HG03280 (cell line): ENCODE measurements at regions not wholly inside any gene's neighbourhood (a gene's known extent, or its start where the extent isn't known, plus 50 kb on each side); places are given as distances from the start of the nearest gene placed in this dataset.

Source experiments
- ATAC-seq: cut with Tn5 transposase; IDR thresholded peaks from one replicate; pipeline ENCODE4 v1.9.1; 2021; ENCODE audit warnings: mild to moderate bottlenecking, moderate library complexity; ENCODE audit not compliant: unreplicated experiment

- ATAC-seq, result no peak
Observed at GRCh38 chrX:109841869-109842579, 109.0 kb upstream of the ACSL4 start.

DNA sequence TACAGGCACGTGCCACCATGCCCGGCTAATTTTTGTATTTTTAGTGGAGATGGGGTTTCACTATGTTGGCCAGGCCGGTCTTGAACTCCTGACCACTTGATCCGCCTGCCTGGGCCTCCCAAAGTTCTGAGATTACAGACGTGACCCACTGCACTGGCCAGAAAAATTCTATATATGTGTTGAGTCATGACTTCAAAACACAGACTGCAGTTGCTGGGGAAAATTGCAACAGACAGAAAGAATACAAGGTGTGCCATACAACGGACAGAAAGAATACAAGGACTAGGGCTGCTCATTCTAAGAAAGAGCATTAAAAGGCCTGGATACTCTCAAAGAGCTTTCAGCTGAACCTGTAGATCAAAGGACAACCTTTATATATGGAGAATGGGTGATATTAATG is 109.6 kb upstream of the ACSL4 start:
- no peak for ATAC-seq

DNA sequence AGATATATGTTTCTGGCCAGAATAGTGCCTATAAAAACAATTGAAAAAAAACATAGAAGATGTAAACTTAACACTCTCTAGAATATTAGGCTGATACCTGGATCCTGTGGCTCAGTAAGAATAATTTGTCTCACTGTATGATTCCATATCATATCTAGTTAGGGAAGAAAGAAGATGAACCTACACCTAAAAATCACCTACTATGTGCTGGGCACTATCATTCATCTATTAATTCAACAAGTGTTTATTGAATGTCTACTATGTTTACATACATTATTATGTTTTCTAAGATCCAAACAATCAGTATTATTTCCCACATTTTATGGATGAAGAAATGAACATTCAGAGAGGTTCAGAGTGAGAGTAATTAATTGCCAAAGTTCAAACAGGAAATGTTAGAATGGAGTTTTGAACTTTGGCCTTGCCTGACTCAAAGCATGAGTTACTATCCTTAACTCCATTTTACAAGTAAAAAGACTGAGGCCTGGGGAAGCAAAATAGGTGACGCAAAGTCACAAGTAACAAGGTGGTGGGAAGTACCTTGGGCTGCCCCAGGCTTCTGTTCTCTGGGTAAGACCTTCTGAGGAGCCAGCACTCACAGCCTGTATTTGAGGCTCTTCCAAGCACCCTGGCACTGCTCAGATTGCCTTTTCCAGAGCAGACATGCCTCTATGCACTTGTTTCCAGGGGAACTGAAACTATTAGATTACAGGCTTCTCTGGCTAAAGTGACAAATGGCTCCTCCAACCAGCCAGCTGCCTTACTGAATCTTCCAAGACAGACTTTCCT is 111.1 kb upstream of the ACSL4 start:
- ATAC-seq, result peak; percentile 41

- ATAC-seq, result no peak
Observed at GRCh38 chrX:109844986-109845385, 111.9 kb upstream of the ACSL4 start.

- ATAC-seq, result no peak
Observed at GRCh38 chrX:109845996-109846395, 112.9 kb upstream of the ACSL4 start.

DNA sequence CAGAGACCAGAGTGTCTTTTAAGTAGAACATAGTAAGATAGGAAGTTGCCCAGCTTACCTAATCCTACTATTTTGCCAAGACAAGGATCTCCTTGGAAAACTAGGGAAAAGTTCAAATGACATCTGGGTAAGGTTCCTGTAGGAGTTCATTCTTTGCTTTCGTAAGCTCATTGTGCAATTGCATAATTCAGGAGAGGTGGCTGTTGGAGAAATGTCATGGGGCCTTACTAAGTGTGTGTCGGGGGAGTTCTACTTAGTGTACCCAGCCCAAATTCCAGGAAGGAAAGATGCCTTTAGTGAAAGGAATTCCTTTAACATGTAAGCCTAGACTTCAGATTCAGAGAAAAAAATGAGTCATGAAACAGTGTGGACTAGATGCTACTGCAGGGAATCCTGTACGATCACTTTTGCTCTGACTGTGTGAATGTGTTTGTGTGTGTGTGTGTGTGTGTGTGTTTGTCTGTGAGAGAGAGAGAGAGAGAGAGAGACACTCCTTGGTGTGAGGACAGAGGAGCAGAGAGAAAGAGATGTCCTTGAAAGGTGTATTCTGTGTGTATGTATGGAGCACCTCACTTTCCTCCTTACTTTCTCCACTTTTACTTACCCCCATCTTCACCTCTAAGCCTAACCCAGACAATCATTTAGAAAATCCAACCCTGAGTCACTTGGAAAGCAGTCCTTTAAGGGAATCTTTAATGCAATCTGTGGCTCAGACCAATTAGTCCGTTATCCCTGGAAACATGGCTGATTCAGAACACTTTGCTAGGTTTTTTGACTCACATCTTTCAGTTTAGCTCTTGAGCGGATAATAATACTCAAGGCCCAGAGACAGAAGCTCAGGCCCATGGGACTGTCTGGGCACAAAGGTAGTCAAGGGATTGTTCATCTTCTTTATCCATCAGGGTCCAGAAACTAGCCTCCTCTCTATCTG is 114.5 kb upstream of the ACSL4 start:
- no peak for ATAC-seq

DNA sequence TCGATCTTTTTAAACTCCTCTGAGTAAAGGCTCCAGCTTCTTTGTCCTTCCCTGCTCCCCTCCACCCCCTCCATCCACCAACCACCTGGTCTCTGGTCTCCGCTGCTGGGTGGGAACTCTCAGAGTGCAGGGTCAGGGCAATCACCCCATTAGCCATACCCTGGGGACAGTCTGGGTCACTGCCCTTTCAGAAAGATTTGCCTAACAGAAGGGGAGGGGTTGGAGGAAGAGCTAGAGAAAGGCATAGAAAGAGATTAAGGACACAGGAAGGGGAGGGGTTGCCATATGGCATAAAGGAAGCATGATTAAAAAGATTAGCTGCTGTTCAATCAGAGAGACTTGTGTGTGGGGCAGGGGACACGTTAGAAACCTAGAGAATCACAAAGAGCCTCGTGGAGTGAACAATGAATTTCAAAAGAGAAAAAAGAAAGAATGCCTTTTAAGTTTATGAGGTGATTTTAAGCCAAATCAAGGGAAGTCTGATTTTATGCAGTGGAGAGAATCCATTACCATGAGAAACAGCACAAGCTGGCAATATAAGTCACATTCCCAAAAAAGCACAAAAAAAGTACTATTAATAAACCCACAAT is 115.5 kb upstream of the ACSL4 start:
- peak; percentile 73 for ATAC-seq

GRCh38 chrX:109854096-109854495 is 121.0 kb upstream of the ACSL4 start:
- no peak for ATAC-seq

DNA sequence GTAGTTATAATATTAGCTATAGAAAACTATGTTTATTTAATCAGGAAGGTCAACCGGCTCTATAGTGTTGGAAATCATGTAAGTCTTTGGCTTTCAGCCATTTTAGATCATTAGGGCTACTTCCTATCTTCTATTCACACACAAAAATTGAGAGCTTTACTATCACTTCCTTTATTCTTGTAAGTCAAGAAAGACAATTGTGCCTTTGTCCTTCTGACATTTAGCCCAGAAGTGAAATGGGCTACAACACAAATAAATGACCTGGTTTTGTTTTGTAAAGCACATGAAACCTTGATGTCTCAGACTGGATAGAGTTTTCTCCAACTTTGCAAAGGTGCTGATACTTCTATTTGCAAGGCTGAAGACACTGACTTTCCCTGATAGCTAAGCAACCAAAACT is 122.4 kb upstream of the ACSL4 start:
- ATAC-seq, result no peak

DNA sequence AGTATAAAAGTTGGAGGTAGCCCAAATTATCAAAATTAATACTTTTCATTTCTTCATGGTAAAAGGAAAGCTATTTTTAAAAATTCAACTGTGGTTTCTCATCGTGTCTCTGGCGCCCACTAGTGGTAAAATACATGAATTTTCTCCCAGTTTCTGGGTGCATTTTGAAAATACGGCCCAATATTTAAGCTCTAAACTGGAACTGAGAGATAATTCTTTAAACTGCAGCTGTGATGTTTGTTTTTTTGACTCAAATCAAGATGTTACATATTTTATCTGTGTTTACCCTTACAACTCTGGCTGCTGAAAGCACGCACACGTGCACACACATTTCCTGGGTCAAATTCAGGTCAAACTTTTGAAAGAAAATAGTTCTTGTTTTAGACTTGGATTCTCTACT is 123.9 kb upstream of the ACSL4 start:
- no peak for ATAC-seq

- ATAC-seq, result no peak
Observed at GRCh38 chrX:109857584-109858228, 124.6 kb upstream of the ACSL4 start.

DNA sequence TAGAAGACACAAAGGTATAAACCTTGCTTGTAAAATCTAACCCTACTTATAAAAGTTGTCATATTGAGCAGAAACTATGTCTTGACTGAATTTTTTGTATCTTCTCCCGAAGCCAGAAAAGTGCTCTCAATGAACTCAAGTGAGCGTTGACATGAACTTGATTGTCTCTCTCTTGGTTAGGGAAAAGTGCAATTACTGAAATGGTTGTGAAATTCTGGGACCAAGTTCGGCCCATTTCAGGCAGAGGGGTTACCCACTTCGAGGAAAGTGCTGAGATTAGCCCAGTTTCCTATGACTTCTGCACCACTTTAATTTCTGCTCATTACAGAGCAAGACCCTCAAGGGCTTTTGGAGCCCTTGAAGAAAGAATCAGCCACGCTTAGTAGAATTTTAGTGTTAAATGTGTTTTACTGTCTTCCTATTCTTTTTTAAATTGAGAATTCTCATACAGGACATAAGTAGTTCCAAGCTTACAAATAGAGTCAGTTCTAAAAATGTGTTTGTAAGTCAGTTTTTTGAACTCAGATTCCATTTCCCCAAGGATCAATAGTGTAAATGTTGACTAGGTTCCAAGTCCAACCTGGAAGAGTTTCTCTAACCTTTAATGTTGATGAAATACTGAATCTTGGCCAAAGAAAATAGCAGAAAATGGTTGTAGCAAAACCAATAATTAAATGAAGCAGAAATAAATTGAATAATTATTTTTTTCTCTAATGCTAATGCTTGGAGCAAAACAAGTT is 125.7 kb upstream of the ACSL4 start:
- no peak for ATAC-seq

DNA sequence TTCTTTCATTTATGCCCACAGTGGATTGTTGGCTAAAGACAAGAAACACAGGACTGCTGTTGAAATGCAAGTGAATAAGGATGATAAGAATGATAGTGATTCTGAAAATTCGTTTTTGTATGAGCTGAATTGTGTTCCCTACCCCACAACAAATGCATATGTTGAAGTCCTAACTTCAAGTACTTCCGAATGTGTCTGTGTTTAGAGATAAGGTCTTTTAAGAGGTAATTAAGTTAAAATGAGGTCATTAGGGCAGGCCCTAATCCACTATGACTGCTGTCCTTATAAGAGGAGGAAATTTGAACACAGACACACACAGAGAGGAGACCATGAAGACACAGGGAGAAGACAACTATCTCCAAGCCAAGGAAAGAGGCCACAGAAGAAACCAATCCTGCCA is 126.6 kb upstream of the ACSL4 start:
- ATAC-seq, result no peak

GRCh38 chrX:109862433-109862832 is 129.4 kb upstream of the ACSL4 start:
- no peak for ATAC-seq

GRCh38 chrX:109863811-109864210 is 130.8 kb upstream of the ACSL4 start:
- ATAC-seq, result no peak

DNA sequence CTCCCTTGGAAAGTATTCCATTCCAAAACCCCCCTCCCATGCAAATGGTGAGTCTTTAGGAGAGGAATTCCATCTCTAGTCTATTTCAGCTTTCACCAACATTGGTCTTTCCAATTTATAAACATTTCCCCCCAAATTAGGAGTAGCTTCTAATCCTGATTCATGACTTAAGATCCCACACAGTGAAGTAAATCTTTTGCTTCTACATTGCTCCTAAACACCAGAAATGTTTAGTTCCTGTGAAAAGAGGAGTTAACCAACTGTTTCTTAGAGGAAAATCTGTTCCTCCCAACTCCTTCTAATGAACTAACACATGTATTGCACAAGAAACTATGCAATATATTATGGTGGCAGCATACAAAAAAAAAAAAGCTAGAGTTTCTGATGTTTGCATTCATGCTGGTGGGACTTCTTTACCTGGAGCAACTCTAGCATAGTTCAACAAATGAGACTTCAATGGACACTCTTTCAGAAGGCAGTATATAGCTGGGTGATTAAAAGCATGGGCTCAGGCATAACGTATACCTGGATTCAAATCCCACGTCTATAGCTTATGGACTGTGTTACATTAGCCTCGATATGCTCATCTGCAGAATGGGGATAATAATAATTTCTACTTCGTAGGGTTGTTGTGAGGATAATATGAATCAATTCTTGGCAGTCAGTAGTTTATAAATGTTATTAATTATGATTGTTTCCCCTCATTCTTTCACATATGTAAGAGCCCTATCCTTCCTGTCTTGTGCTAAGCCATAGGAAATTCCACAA is 131.6 kb upstream of the TMEM164 start:
- no peak for ATAC-seq

GRCh38 chrX:109872021-109872732 is 130.7 kb upstream of the TMEM164 start:
- no peak for ATAC-seq

DNA sequence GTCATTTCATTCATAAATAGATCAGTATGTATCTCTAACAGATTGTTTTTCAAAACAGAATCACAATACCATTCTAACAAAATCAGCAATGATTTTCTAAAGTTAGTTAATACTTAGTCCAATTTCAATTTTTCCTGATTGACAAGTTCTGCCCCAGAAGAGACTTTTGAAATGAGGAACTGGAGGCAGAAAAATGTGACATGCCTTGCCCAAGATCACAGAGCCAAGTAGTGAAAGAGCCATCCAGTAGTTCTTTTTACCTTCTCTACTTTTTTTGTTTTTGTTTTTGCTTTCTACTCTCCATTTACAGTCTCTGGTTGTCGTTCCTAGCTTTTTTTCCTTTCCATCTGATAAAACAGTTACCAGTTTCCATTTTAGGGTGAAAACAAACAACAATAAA is 129.3 kb upstream of the TMEM164 start:
- ATAC-seq, result no peak
